ENCODE measurements at regions not wholly inside any gene's neighbourhood (a gene's known extent, or its start where the extent isn't known, plus 50 kb on each side); places are given as distances from the start of the nearest gene placed in this dataset.

GRCh38 chr18:22006458-22006857 is 162.9 kb upstream of the GATA6 start:
- TF ChIP-seq EZH2 (IDR thresholded peaks at IDR 0.05; ENCODE audit: borderline replicate concordance, low read depth, low read length, severe bottlenecking) (no peak), CTCF (IDR thresholded peaks at IDR 0.05; ENCODE audit: extremely low read depth in 1 of 2, insufficient read depth in 1 of 2, low read depth in 1 of 2, low read length in 2 of 2) (no peak), POLR2AphosphoS5 (IDR thresholded peaks at IDR 0.05; ENCODE audit: insufficient read depth, low read depth, low read length) (no peak), POLR2A (IDR thresholded peaks at IDR 0.05; ENCODE audit: low read depth, low read length) (no peak), MAX (IDR thresholded peaks at IDR 0.05; ENCODE audit: insufficient read depth, insufficient read length) (no peak), MYC (IDR thresholded peaks at IDR 0.05; ENCODE audit: low read depth, low read length) (no peak)

All from endothelial cell of umbilical vein (primary cell).